Activated CD8-positive, alpha-beta memory T cell treated with anti-CD3 and anti-CD28 coated beads, Interleukin-2, amount 50 U/mL, for 24 hours (primary cell): ENCODE measurements at regions not wholly inside any gene's neighbourhood (a gene's known extent, or its start where the extent isn't known, plus 50 kb on each side); places are given as distances from the start of the nearest gene placed in this dataset.
A peak's percentile ranks its signal among the peaks of the same experiment; 100 is the strongest.

Experiments used
- DNase-seq: peaks from one replicate; pipeline ENCODE4 v3.0.0-alpha.2; 2020; ENCODE audit errors: extremely low read depth

GRCh38 chr4:180640193-180640592 is 1603.0 kb upstream of the TENM3 start:
- DNase-seq: no peak

DNA sequence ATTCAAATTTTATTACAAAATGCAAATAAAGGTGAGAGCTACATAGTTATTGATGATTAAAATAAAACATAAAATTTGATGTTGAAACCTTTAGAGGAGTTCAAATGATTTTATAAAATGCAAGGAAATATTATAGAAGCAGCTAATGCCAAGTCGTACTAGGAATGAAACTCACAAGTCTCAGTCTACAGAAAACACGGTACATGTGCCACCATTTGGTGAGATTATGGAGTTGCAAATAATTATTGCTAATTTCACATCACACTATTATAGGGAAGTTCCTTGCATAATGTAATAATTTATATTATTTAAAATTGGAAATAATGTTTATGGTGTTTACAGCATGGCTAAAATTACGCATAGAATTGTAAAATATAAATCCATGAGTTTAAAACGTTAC is 1601.7 kb upstream of the TENM3 start:
- DNase-seq: no peak

DNA sequence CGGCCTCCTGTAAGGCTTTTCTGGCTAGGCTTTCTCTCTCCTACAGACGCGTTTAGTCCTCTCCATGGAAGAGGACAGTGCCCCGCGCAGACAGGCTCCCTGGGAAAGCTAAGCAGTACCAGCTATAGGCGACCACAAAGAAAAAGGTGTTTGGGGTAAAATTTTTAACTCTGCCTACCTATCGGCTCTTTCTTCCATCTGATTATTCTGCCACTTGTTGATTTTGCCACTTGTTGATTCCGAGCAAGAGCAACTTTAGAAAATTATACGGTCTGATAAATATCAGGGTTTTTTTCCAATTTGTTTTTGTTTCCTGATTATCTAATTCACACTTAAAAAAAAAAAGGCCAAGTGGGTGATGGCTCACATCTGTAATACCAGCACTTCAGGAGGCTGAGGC is 1600.5 kb upstream of the TENM3 start:
- DNase-seq: no peak

GRCh38 chr4:180650273-180650672 is 1592.9 kb upstream of the TENM3 start:
- no peak for DNase-seq

GRCh38 chr4:180652533-180652932 is 1590.7 kb upstream of the TENM3 start:
- no peak for DNase-seq

DNA sequence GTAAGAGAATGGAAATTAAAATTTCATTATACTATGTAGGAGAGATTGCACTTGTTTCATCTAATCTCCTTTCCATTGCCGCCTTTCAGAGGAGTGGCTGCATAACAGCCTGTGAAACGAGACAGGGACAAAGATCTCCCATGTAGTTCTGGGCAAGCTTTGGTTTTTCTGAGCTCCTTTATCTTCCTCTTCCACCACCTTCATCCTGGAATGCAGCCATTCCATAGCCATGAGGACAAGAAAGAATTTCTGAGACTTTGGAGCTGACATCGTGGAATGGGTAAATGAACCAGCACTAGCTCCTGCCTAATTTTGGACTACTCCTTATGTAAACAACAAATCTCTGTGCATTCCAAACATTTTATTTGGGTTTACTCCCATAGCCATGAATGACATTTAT is 1587.3 kb upstream of the TENM3 start:
- no peak for DNase-seq

GRCh38 chr4:180657881-180658280 is 1585.3 kb upstream of the TENM3 start:
- no peak for DNase-seq

GRCh38 chr4:180664766-180665368 is 1578.3 kb upstream of the TENM3 start:
- peak; percentile 31 for DNase-seq

- no peak for DNase-seq
These were observed 1577.7 kb upstream of the TENM3 start for GRCh38 chr4:180665481-180665880.

GRCh38 chr4:180665994-180666824 is 1577.0 kb upstream of the TENM3 start:
- no peak for DNase-seq

DNA sequence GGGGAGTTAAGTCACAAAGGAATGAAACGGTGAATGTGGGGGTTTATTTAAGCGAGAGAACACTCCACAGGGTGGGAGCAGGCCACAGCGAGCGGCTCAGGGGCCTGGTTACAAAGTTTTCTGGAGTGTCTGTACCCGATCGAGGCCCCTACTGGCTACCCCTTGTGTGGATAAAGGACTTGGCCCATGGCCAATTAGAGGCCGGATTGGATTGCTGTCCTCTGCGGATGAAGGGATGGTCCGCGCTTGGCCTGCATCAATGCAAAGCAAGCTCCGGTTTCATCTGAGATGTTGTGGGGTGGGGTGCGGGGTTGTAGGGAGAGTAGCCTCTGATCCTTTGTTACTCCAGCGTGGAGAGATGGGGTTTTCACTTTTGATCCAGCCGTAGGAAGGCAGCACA is 1574.5 kb upstream of the TENM3 start:
- DNase-seq: no peak

DNA sequence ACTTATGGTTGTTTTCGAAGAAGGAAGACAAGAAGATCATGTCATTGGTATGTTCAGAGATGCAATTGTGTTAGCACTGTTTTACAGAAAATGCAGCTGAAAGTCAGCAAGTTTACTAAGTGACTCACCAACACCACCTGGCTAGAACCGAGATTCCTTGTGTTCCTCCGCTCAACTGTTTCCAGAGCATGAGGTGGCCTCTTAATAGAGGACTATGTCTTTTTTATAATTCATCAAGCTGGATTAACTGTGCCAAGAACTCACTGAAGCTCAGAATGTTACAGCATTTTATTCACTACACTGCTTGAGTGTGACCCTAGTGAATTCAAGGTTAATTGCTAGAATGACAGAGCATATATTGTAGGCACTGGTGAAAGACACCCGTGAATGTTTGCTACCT is 1573.5 kb upstream of the TENM3 start:
- DNase-seq: no peak

- no peak for DNase-seq
These were observed 1568.4 kb upstream of the TENM3 start for GRCh38 chr4:180674619-180675358.

DNA sequence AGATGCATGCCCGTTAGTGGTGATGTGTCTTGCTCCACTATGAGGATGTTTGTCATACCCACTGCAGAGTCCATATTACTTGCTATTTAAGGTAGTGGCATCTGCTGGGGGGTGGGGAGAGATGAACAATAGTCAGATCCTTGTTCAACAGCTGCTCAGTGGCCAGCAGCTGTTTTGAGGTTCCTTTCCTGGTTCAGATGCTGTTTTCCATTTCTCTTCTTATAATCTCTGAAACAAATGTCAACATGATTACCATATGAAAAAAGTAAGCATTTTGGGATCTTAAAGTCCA is 1567.9 kb upstream of the TENM3 start:
- DNase-seq: no peak

- DNase-seq: no peak
These were observed 1562.9 kb upstream of the TENM3 start for GRCh38 chr4:180680305-180680704.

DNA sequence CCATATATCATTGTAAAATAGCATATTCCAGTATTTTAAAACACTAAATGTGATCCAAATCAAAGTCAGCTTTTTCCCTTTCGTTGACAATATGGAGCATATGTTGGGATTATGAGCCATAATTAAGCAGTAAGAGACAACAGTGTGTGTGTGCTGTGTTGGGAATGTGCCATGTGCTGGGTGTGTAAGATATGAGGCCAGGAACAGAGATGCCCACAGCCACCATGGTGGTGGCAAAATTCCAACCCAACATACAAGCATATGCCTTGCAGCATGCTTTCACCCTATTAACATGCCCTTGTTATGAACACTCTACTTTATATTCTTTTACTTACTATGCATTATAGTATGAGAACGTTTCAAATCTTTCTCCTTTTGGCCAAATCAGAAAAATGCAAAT is 1560.4 kb upstream of the TENM3 start:
- DNase-seq: no peak

DNA sequence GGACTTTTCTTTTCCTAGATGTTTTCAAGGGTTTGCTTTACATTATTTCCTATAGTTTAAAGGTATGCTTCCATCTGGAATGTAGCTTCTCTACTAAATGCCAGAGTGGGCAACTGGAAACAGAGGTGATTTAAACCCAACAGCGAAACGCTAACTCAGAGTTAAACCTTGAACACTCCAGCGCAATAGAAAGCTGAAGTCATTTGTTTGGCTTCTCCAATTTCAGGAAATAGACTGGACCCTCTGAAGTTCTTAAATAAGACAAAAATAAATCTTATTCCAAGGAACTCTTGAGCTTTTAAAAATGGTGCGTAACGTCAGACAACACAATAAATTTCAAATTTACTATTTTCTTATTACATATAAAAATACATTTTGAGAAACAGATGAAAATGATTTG is 1560.0 kb upstream of the TENM3 start:
- DNase-seq: no peak

- no peak for DNase-seq
These were observed 1554.7 kb upstream of the TENM3 start for GRCh38 chr4:180688480-180688879.

GRCh38 chr4:180694875-180695274 is 1548.3 kb upstream of the TENM3 start:
- DNase-seq: no peak

DNA sequence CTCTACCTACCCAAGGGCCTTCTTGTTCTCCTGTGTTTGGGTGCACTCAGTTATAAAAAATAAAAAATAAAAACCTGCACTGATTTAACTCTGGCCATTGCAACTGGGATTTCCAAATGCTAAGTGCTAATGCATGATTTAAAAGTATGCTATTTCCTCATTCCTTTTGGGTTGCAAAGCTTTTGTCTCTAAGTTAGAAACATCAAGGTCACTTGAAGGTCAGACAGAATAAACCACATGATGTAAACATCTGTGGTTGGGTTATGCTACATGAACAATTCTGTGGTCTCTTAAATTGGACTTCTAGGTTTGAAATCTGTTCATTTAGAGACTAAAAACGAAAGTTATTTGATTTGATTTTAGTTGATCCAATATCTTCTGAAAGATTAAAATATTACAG is 1547.4 kb upstream of the TENM3 start:
- no peak for DNase-seq

DNA sequence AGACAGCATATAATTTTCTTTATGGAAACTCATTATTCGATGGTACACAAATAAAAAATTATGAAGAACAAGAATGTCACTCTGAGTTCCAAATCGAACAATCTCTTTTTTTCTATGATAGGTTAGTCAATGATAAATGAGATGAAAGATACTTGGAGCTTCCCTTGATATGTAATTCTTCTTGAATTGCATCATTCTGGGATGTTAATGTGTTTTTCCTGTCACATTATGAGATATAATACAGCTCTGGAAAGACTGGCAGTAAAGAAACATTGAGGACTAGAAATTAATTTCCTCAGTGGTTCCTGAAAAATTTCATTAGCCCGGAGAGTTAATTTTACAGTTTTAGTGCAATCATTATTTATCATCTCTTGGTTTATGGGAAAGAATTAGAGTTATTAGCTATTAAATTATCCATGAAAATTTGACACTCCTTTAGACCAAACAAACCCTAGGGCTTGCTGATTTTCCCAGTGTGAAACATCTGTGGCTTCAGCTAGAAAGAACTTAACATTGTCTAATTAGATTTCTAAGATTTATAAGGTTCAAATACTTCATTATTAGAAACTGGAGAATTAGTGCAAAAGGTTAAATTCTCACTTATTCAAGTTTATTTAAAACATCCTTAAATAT is 1546.6 kb upstream of the TENM3 start:
- no peak for DNase-seq

GRCh38 chr4:180698550-180699195 is 1544.5 kb upstream of the TENM3 start:
- no peak for DNase-seq
